A549 (cell line): ENCODE measurements at regions not wholly inside any gene's neighbourhood (a gene's known extent, or its start where the extent isn't known, plus 50 kb on each side); places are given as distances from the start of the nearest gene placed in this dataset.
"Not testable (repeated sequence)": the region's sequence is repeated elsewhere in the genome, so short reads cannot be mapped to it uniquely, and the experiment has no call there.

Experiments
- ATAC-seq, 2 experiments: fragments of 200-7000 bp in 1 of 2; fragments of >200 bp in 1 of 2; cut with Nextera tagmentation in 1 of 2; cut with Tn5 transposase in 1 of 2; 3 replicates each; pipeline versions ENCODE4 v1.8.0 to v1.9.1; 2018 to 2020; ENCODE audit warnings: mild to moderate bottlenecking in 1 of 2, moderate library complexity in 1 of 2
- CTCF ChIA-PET: fragments of 300-600 bp; sonication (Branson Sonifier 250); formaldehyde crosslinking; extraction: SDS; loops from one replicate; lab custom pipeline; 2021; ENCODE audit warnings: antibody characterized with exemption, inconsistent platforms; lab: Yijun Ruan, JAX
- POLR2A ChIA-PET: fragments of 350-600 bp; formaldehyde crosslinking; extraction: SDS; loops from one replicate; lab custom pipeline; 2021; ENCODE audit warnings: antibody characterized with exemption, inconsistent platforms; lab: Yijun Ruan, JAX
- DNase-seq, 2 experiments: peaks; one replicate each; pipeline versions ENCODE4 v3.0.0 to v3.0.0-alpha.2; 2011 to 2016; ENCODE audit warnings: low read depth in 1 of 2, low spot score in 1 of 2
- FAIRE-seq: peaks from 2 replicates; lab custom pipeline; 2011; peaks lifted over from hg19 to GRCh38; lab: Jason Lieb, UNC
- H3K27ac ChIP-seq, 2 experiments: fragments of >200 bp; sonication (Bioruptor Twin); formaldehyde crosslinking; 3 replicates each; pipeline ENCODE4 v1.5.1; 2016 to 2017
- H3K4me1 ChIP-seq: fragments of >200 bp; sonication (Bioruptor Twin); formaldehyde crosslinking; 3 replicates; pipeline ENCODE4 v1.6.1; 2016
- H3K4me2 ChIP-seq: fragments of >200 bp; sonication (Bioruptor Twin); formaldehyde crosslinking; 3 replicates; pipeline ENCODE4 v1.6.1; 2016
- H3K4me3 ChIP-seq: fragments of >200 bp; sonication (Bioruptor Twin); formaldehyde crosslinking; 3 replicates; pipeline ENCODE4 v1.5.1; 2016
- H3K9me3 ChIP-seq: fragments of >200 bp; sonication (Bioruptor Twin); formaldehyde crosslinking; 3 replicates; pipeline ENCODE4 v1.6.1; 2016
- WGBS: methylation state at CpG from one replicate; pipeline ENCODE4 v1.1.6; 2017; ENCODE audit errors: missing lambda C conversion rate; 5-methylcytosine and 5-hydroxymethylcytosine counted together

DNA sequence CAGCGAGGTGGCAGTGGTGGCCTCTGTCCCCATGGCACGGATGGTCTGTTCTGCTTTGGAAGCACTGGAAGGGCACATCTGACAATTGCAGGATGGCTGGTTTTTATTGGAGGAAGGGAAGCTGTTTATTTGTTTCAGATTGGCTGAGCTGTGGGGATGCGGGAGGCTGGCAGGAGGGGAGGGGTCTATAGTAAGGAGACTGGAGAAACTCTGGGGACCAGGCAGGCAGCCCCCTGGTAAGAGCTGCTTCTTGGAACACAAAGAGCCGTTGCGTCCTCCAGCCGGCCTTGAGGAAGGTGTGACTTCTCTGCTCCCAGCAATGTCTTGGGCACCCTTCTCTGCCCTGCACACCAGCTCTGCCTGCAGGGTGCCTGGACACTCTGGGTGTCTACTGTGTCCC, 85.1 kb upstream of the SPDYE9 start:
- POLR2A ChIA-PET, H3K9me3 ChIP-seq, H3K4me1 ChIP-seq, H3K4me2 ChIP-seq, DNase-seq, FAIRE-seq, CTCF ChIA-PET, H3K27ac ChIP-seq, H3K4me3 ChIP-seq: not testable (repeated sequence)
- ATAC-seq: peak in 1 of 2 experiments; percentile 38; a peak in 3 of 6 replicates
- 83% methylated on average over 6 of the region's 6 CpGs for WGBS

DNA sequence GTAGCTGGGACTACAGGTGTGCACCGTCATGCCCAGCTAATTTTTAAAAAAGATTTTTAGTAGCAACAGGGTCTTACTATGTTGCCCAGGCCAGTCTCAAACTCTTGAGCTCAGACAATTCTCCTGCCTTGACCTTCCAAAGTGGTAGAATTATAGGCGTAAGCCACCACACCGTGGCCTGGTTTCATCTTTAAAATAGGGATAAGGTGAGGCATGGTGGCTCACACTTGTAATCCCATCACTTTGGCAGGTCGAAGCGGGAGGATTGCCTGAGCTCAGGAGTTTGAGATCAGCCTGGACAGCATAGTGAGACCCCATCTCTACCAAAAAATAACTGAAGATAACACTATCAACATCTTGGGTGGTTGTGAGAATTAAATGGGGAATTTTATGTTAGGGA, 84.6 kb upstream of the SPDYE9 start:
- H3K4me1 ChIP-seq, CTCF ChIA-PET, H3K4me2 ChIP-seq, ATAC-seq, H3K9me3 ChIP-seq, POLR2A ChIA-PET, DNase-seq, H3K27ac ChIP-seq, FAIRE-seq, H3K4me3 ChIP-seq: not testable (repeated sequence)
- WGBS: 98% methylated on average over 5 of the region's 5 CpGs

DNA sequence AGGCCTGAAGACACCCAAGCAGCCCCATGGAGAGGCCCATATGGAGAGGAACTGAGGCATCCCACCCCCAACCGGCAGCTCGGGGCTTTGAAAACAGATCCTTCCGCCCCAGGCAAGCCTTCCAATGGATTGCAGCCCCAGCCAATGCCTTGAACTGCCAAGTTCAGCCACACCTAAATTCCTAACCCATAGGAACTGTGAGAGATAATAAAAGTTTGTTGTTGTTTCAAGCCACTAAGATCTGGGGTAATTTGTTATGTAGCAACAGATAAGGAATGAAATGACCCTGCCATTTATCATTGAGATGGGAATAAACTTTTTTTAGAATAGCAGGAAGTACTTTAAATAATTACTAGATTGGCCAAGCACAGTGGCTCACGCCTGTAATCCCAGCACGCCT, 80.3 kb upstream of the SPDYE9 start:
- WGBS: no CpG with 5 or more reads among the region's 5 CpGs
- CTCF ChIA-PET, H3K9me3 ChIP-seq, H3K27ac ChIP-seq, H3K4me2 ChIP-seq, POLR2A ChIA-PET, H3K4me3 ChIP-seq, DNase-seq, FAIRE-seq, H3K4me1 ChIP-seq: not testable (repeated sequence)
- ATAC-seq: peak; percentile 35 to 52; a peak in 4 of 6 replicates

DNA sequence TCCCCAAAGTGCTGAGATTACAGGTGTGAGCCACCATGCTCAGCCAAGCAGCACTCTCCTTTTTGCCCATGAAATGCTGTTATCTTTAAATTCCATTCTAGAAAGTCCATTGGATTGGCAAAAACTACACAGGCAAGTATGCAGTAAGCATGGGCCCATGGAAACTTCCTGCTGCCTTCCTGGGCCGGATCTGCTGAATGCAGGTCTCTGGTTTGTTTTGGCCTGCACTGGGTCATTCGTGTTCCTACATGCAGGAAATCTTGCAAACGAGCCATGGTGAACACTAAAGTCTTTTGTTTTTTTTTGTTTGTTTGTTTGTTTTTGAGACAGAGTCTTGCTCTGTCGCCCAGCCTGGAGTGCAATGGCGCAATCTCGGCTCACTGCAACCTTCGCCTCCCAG, 76.8 kb upstream of the SPDYE9 start:
- H3K9me3 ChIP-seq, H3K4me2 ChIP-seq, ATAC-seq, CTCF ChIA-PET, H3K27ac ChIP-seq, FAIRE-seq, H3K4me1 ChIP-seq, H3K4me3 ChIP-seq, DNase-seq, POLR2A ChIA-PET: not testable (repeated sequence)
- 62% methylated on average over 7 of the region's 7 CpGs for WGBS

DNA sequence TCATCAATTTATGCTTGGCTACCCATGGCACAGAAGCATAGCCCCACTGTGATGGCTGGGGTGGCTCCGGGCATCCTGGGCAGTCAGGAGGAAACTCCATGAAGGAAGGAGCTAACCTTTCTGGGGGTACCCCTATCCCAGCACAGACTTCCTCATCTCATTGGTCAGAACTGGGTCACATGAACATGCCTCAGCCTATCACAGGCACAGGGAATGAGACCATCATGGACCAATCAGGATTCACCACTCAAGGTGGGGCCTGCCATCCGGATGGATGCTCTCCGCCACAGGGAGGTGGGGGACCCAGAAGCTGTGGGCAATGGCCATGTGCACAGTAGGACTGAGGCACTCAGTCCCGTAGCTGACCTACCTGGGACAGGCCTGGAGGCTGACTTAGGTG, 75.9 kb upstream of the SPDYE9 start:
- POLR2A ChIA-PET, H3K4me1 ChIP-seq, H3K4me3 ChIP-seq, CTCF ChIA-PET, H3K9me3 ChIP-seq, H3K4me2 ChIP-seq, DNase-seq, FAIRE-seq, H3K27ac ChIP-seq: not testable (repeated sequence)
- peak in 1 of 2 experiments; percentile 24; a peak in 3 of 6 replicates for ATAC-seq
- no CpG with 5 or more reads among the region's 4 CpGs for WGBS

DNA sequence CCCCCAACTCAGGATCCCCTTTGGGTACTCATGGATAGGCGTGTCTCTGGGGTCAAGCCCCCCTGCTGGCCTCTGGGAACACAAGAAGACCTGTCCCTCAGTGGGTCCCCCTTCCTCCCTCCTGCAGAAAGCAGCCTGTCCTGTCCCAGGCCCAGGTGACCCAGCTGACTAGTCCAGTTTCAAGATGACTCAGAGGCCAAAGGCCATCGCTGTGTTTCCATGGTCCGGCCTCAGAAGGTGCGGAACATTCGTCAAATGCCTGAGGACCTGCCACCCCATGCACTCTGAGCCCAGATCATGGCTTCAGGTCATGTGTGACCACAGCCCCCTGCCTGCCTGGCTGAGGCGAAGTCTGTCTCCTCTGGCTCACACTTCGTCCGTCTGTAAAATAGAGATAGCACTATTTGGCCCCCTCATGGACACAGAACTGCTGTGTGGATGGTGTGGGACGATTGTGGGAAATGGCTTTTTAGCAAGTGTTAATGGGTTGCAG, 71.4 kb upstream of the SPDYE9 start:
- ATAC-seq: peak; percentile 47
- peak overlapping the region; percentile 51; the same call in 2 of the 3 replicates for H3K4me2 ChIP-seq
- FAIRE-seq, POLR2A ChIA-PET, H3K9me3 ChIP-seq, CTCF ChIA-PET, DNase-seq, H3K4me1 ChIP-seq, H3K4me3 ChIP-seq, H3K27ac ChIP-seq: not testable (repeated sequence)
- 14% methylated on average over 1 of the region's 9 CpGs for WGBS

DNA sequence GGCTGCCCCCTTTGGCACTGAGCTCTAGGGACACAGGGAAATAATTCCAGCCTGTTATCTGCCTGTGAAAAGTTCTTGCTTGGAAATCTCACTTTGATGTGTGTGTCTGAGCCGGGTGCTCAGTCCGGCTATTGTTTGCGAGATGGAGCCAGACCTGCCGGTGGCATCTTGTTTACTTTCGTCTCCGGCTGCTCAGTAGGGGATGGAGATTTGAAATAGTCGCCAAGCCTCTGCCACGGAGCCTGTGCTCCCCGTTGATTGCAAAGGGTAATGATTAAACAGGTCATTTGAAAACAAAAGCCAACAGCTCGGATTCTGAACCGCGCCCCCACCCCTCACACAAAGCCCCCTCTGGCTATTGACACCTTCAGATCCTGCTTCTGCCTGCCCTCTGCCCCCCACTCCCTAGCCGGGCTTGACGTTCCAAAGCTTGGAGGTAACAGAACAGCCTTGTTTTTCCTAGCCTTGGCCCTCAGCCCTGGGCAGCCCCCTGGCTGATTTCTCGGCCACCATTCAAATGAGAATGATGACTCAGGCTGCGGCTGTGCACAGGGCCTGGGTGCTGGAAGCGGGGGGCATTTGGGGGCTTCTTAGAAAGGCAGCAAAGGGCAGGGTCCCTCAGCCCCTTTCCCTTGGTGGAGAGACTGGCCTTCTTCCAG, 70.8 kb upstream of the SPDYE9 start:
- H3K4me3 ChIP-seq, DNase-seq, H3K9me3 ChIP-seq, POLR2A ChIA-PET, H3K4me1 ChIP-seq, CTCF ChIA-PET, H3K27ac ChIP-seq, FAIRE-seq: not testable (repeated sequence)
- ATAC-seq: peak; percentile 55 to 74
- H3K4me2 ChIP-seq: peak overlapping the region; percentile 69
- 0% methylated on average over 5 of the region's 17 CpGs for WGBS

DNA sequence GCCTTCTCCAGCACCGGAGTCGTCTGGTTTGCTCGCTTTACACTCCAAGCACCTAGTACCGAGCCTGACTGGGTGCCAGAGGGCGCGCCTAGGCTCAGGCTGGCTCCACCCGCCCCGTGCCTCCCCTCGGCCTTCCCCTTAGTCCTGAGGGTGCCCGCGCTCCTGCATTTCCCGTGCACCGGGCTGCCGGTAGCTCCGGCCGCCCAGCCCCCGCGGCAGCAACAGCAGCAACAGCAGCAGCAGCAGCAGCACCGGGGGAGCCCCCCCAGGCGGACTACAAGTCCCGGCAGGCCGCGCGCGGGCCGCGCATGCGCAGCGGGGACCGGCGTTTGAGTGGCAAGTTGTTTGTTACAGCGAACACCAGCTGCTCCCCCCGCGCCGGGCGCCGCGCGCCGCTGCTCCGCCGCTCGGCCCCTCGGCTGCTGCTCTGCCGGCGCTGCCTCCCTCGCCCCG, 68.8 kb upstream of the SPDYE9 start:
- POLR2A ChIA-PET: not testable (repeated sequence)

DNA sequence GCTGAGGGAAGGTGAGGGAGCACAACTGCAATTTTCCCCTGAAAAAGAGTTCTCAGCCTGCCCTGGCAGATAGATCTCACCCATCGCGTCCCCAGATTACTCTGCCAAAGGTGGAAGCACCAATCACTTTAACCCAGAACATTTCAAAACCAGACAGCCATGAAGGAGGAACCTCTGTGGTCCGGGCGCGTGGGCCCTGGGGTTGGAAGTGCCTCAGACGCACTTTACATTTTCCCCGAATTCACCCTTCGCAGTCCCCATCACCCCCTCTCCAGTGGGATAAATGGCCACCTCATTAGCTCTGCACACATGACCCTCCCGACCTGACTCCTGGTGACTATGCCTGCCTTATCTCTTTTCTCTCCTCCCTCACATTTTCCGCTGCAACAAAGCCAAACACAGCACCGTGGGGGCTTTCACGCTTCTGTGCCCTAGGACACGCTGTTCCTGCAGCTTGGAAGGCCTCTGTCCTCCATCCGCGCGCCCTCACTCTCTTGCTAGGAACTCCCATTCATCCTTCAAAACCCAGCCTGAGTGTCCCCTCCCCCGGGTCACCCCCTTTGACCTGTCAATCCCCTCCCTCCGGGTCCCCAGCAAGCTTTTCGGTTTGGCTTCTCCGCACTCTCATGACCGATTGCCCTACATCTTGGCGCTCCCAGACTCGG, 68.2 kb upstream of the SPDYE9 start:
- CTCF ChIA-PET, DNase-seq, H3K9me3 ChIP-seq, H3K27ac ChIP-seq, POLR2A ChIA-PET, H3K4me1 ChIP-seq, FAIRE-seq: not testable (repeated sequence)
- H3K4me2 ChIP-seq: peak overlapping the region; percentile 48; the same call in 1 of the 3 replicates
- ATAC-seq: peak in 1 of 2 experiments; percentile 4; a peak in 3 of 6 replicates
- WGBS: 67% methylated on average over 8 of the region's 23 CpGs
- H3K4me3 ChIP-seq: peak overlapping the region; percentile 50; the same call in 1 of the 3 replicates

More for the DNA sequence above, 68.8 kb upstream of the SPDYE9 start:
- Histone ChIP-seq H3K27ac (peak overlapping the region; percentile 63 to 78; a peak in 2 of 6 replicates), H3K4me3 (peak overlapping the region; percentile 50), H3K4me2 (peak overlapping the region; percentile 48; the same call in 1 of the 3 replicates)
- H3K9me3 ChIP-seq, FAIRE-seq, H3K4me1 ChIP-seq, DNase-seq, CTCF ChIA-PET: not testable (repeated sequence)
- no CpG with 5 or more reads among the region's 48 CpGs for WGBS
- peak; percentile 60 to 77 for ATAC-seq

DNA sequence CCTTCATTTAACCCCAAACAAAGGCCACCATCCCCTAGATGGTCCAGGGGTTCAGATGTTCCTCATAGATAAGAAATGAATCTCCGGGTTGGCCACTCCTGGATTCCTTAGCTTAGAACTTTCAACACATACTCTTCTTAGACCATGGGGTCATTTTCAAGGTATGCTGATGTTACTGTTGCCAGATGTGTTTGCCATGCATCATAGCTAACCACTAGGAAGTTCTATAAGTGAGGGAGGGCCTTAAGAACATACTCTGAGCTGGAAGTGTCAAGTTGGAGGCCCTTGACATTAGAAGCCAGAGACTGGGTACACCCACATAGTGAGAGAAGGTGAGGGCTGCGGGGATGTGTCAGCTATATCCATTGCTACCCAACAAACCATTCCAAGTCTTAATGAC, 62.7 kb upstream of the SPDYE9 start:
- no CpG with 5 or more reads among the region's 2 CpGs for WGBS
- FAIRE-seq, CTCF ChIA-PET, H3K4me2 ChIP-seq, H3K4me1 ChIP-seq, H3K27ac ChIP-seq, H3K9me3 ChIP-seq, H3K4me3 ChIP-seq, POLR2A ChIA-PET, DNase-seq: not testable (repeated sequence)
- peak; percentile 60 to 68; a peak in 5 of 6 replicates for ATAC-seq

DNA sequence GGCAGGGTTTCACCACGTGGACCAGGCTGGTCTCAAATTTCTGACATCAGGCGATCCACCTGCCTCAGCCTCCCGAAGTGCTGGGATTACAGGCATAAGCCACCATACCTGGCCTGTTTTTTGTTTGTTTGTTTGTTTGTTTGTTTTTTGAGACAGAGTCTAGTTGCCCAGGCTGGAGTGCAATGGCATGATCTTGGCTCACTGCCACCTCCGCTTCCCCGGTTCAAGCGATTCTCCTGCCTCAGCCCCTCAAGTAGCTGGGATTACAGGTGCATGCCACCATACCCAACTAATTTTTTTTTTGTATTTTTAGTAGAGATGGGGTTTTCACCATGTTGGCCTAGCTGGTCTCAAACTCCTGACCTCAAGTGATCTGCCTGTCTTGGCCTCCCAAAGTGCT, 61.8 kb upstream of the SPDYE9 start:
- H3K9me3 ChIP-seq, FAIRE-seq, H3K4me1 ChIP-seq, H3K27ac ChIP-seq, POLR2A ChIA-PET, ATAC-seq, DNase-seq, H3K4me2 ChIP-seq, H3K4me3 ChIP-seq, CTCF ChIA-PET: not testable (repeated sequence)
- WGBS: 97% methylated on average over 5 of the region's 6 CpGs
